GM12878 (cell line): ENCODE measurements at regions not wholly inside any gene's neighbourhood (a gene's known extent, or its start where the extent isn't known, plus 50 kb on each side); places are given as distances from the start of the nearest gene placed in this dataset.

Experiments used
- ATAC-seq: fragments of 200-7000 bp; cut with Tn5 transposase; 3 replicates; pipeline ENCODE4 v1.9.1; 2020; ENCODE audit warnings: mild to moderate bottlenecking, moderate library complexity
- BruUV-seq: library from RNA; stranded (reverse); fragments of 400-500 nt; replicated peaks from 2 replicates; lab custom pipeline; 2021; lab: Mats Ljungman, UMichigan
- CTCF ChIA-PET: fragments of 300-600 bp; sonication (Branson Sonifier 250); formaldehyde crosslinking; extraction: SDS; loops from one replicate; lab custom pipeline; 2021; ENCODE audit warnings: inconsistent platforms; lab: Yijun Ruan, JAX
- POLR2A ChIA-PET: fragments of 350-600 bp; formaldehyde crosslinking; extraction: SDS; loops from one replicate; lab custom pipeline; 2021; ENCODE audit warnings: inconsistent platforms; lab: Charles Lee
- RAD21 ChIA-PET: fragments of 300-600 bp; sonication (Branson Sonifier 250); formaldehyde crosslinking; loops from one replicate; lab custom pipeline; 2023; ENCODE audit warnings: antibody characterized with exemption; ENCODE audit not compliant: unreplicated experiment; lab: Charles Lee
- SMC1A ChIA-PET: fragments of 300-600 bp; sonication (Branson Sonifier 250); formaldehyde crosslinking; loops from one replicate; lab custom pipeline; 2023; ENCODE audit not compliant: unreplicated experiment, uncharacterized antibody; lab: Charles Lee
- DNase-seq: peaks from one replicate; pipeline ENCODE4 v3.0.0-alpha.2; 2011; ENCODE audit warnings: low read depth, low spot score
- FAIRE-seq: peaks from 3 replicates; lab custom pipeline; 2011; peaks lifted over from hg19 to GRCh38; lab: Jason Lieb, UNC
- H2AFZ ChIP-seq: 2 replicates; pipeline ENCODE4 v1.6.0; 2011; ENCODE audit warnings: low read depth, low read length, control low read depth; ENCODE audit not compliant: control insufficient read depth
- H3K27ac ChIP-seq: 2 replicates; pipeline ENCODE4 v1.5.1; 2011; ENCODE audit warnings: control low read depth; ENCODE audit not compliant: control insufficient read depth, insufficient read depth
- H3K27me3 ChIP-seq, 2 experiments: replicated peaks in 1 of 2; 2 replicates each; pipeline versions ENCODE4 v1.6.0 to v1.6.1; 2011; ENCODE audit warnings: low read length in 1 of 2; ENCODE audit not compliant: control insufficient read depth in 2 of 2, insufficient read depth in 2 of 2
- H3K36me3 ChIP-seq, 2 experiments: 2 replicates each; pipeline ENCODE4 v1.5.1; 2011; ENCODE audit warnings: low read length in 1 of 2; ENCODE audit not compliant: control insufficient read depth in 2 of 2, insufficient read depth in 2 of 2
- H3K4me1 ChIP-seq: 2 replicates; pipeline ENCODE4 v1.6.1; 2011; ENCODE audit warnings: mild to moderate bottlenecking, low read length, moderate library complexity, mixed read lengths; ENCODE audit not compliant: control insufficient read depth, insufficient read depth
- H3K4me2 ChIP-seq: 2 replicates; pipeline ENCODE4 v1.6.0; 2011; ENCODE audit warnings: control low read depth; ENCODE audit not compliant: control insufficient read depth, insufficient read depth
- H3K4me3 ChIP-seq: fragments of 200-600 bp; sonication (generic); 2 replicates; pipeline ENCODE4 v1.5.1; 2016
- H3K79me2 ChIP-seq: 2 replicates; pipeline ENCODE4 v1.6.0; 2011; ENCODE audit warnings: low read length; ENCODE audit not compliant: control insufficient read depth, insufficient read depth
- H3K9ac ChIP-seq: 2 replicates; pipeline ENCODE4 v1.8.0; 2011; ENCODE audit warnings: low read length, control low read depth, mixed read lengths; ENCODE audit not compliant: control insufficient read depth, insufficient read depth
- H3K9me3 ChIP-seq: replicated peaks from 3 replicates; pipeline ENCODE4 v1.5.1; 2011; ENCODE audit warnings: mild to moderate bottlenecking, low read length; ENCODE audit not compliant: control insufficient read depth, insufficient read depth
- H4K20me1 ChIP-seq: 2 replicates; pipeline ENCODE4 v1.6.0; 2011; ENCODE audit not compliant: control insufficient read depth, insufficient read depth
- ASH2L ChIP-seq: fragments of 300-600, 200-600 bp; sonication (generic); IDR thresholded peaks from 2 replicates; pipeline ENCODE4 v1.6.1; 2017; ENCODE audit warnings: low read depth, mild to moderate bottlenecking, borderline replicate concordance
- CEBPB ChIP-seq, 2 experiments: fragments of 150-350 bp in 1 of 2; IDR thresholded peaks; 2 replicates each; pipeline ENCODE4 v1.6.1; 2012 to 2014; ENCODE audit warnings: low read depth in 2 of 2, low read length in 2 of 2, borderline replicate concordance in 1 of 2, inconsistent platforms in 1 of 2
- CREM ChIP-seq: IDR thresholded peaks from 2 replicates; pipeline ENCODE4 v1.6.1; 2014; ENCODE audit warnings: antibody characterized with exemption, low read depth
- MYC ChIP-seq: IDR thresholded peaks from 2 replicates; pipeline ENCODE4 v1.6.1; 2011; ENCODE audit warnings: mild to moderate bottlenecking, low read length, moderate library complexity, inconsistent platforms; ENCODE audit not compliant: insufficient read depth, insufficient replicate concordance, insufficient read length, severe bottlenecking
- NFYA ChIP-seq: IDR thresholded peaks from 2 replicates; pipeline ENCODE4 v1.6.1; 2011; ENCODE audit warnings: low read depth, mild to moderate bottlenecking, low read length, improper control_type of control experiment, borderline replicate concordance
- POLR2AphosphoS2 ChIP-seq: IDR thresholded peaks from 2 replicates; pipeline ENCODE4 v1.6.1; 2011; ENCODE audit warnings: low read depth, mild to moderate bottlenecking, low read length, improper control_type of control experiment, moderate library complexity
- RELA ChIP-seq: fragments of 450-650 bp; IDR thresholded peaks from 2 replicates; pipeline ENCODE4 v1.8.0; 2014; ENCODE audit warnings: borderline replicate concordance; ENCODE audit not compliant: partially characterized antibody
- SPI1 ChIP-seq: IDR thresholded peaks from 2 replicates; pipeline ENCODE4 v1.6.1; 2011; ENCODE audit warnings: low read depth, mild to moderate bottlenecking, low read length, moderate library complexity, borderline replicate concordance; ENCODE audit not compliant: insufficient read depth
- SRF ChIP-seq, 2 experiments: IDR thresholded peaks; 2 replicates each; pipeline ENCODE4 v1.6.1; 2011; ENCODE audit warnings: low read depth in 2 of 2, low read length in 2 of 2, mild to moderate bottlenecking in 1 of 2, moderate library complexity in 1 of 2
- TARDBP ChIP-seq: IDR thresholded peaks from 2 replicates; pipeline ENCODE4 v1.6.1; 2016; ENCODE audit warnings: borderline replicate concordance
- TCF3 ChIP-seq: IDR thresholded peaks from 2 replicates; pipeline ENCODE4 v1.6.1; 2012; ENCODE audit warnings: low read depth, mild to moderate bottlenecking, low read length, borderline replicate concordance; ENCODE audit not compliant: insufficient read depth
- YY1 ChIP-seq: IDR thresholded peaks from 2 replicates; pipeline ENCODE4 v1.6.1; 2011; ENCODE audit warnings: low read depth, mild to moderate bottlenecking, low read length
- ZNF592 ChIP-seq: fragments of 450-650 bp; IDR thresholded peaks from 2 replicates; pipeline ENCODE4 v1.6.1; 2017; ENCODE audit warnings: mild to moderate bottlenecking, moderate library complexity
- WGBS: methylation state at CpG from one replicate; pipeline ENCODE4 v1.1.6; 2016; ENCODE audit warnings: low lambda C conversion rate; ENCODE audit not compliant: insufficient replicate concordance, insufficient coverage; ENCODE audit errors: missing lambda C conversion rate; 5-methylcytosine and 5-hydroxymethylcytosine counted together
- in situ Hi-C: fragments of 300-500 bp; cut with MboI; formaldehyde crosslinking; loops from 9 replicates; pipeline ENCODE4 v1.14.3; 2018; ENCODE audit warnings: mixed read lengths
- intact Hi-C: fragments of 100-400 bp; cut with micrococcal nuclease; formaldehyde crosslinking; loops from one replicate; pipeline ENCODE4 v1.14.2; 2022; ENCODE audit not compliant: unreplicated experiment
- TF ChIP-seq, protein P1 (sequence below): fragments of 450-650 bp; formaldehyde crosslinking; IDR thresholded peaks from 2 replicates; pipeline ENCODE4 v1.4.0; 2020; ENCODE audit warnings: mild to moderate bottlenecking, moderate library complexity

- no peak for TF ChIP-seq ZNF592
- TF ChIP-seq MYC, result no peak
- TF ChIP-seq RELA, result no peak
Observed at GRCh38 chr18:64539847-64540246, 391.0 kb upstream of the LINC00305 start (continued).

GRCh38 chr18:64528646-64529045 lies 379.8 kb upstream of the LINC00305 start:
- BruUV-seq, result no TSS peak
- H3K9me3 ChIP-seq, result no peaks in the 10 kb centered on the region
- DNase-seq, result no peak
- H3K27me3 ChIP-seq, result no peaks in the 10 kb centered on the region
- H3K79me2 ChIP-seq, result no peaks in the 10 kb centered on the region
- no peak overlapping the region for H3K4me2 ChIP-seq
- ChIA-PET CTCF (no interaction called here), SMC1A (no interaction called here), RAD21 (no interaction called here), POLR2A (no interaction called here)
- H4K20me1 ChIP-seq, result no peaks in the 10 kb centered on the region
- ATAC-seq, result no peak
- TF ChIP-seq NFYA, result no peak
- no peak for TF ChIP-seq YY1
- TF ChIP-seq, protein P1, sequence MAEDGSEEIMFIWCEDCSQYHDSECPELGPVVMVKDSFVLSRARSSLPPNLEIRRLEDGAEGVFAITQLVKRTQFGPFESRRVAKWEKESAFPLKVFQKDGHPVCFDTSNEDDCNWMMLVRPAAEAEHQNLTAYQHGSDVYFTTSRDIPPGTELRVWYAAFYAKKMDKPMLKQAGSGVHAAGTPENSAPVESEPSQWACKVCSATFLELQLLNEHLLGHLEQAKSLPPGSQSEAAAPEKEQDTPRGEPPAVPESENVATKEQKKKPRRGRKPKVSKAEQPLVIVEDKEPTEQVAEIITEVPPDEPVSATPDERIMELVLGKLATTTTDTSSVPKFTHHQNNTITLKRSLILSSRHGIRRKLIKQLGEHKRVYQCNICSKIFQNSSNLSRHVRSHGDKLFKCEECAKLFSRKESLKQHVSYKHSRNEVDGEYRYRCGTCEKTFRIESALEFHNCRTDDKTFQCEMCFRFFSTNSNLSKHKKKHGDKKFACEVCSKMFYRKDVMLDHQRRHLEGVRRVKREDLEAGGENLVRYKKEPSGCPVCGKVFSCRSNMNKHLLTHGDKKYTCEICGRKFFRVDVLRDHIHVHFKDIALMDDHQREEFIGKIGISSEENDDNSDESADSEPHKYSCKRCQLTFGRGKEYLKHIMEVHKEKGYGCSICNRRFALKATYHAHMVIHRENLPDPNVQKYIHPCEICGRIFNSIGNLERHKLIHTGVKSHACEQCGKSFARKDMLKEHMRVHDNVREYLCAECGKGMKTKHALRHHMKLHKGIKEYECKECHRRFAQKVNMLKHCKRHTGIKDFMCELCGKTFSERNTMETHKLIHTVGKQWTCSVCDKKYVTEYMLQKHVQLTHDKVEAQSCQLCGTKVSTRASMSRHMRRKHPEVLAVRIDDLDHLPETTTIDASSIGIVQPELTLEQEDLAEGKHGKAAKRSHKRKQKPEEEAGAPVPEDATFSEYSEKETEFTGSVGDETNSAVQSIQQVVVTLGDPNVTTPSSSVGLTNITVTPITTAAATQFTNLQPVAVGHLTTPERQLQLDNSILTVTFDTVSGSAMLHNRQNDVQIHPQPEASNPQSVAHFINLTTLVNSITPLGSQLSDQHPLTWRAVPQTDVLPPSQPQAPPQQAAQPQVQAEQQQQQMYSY (CRISPR knock-in tag), result no peak
- TF ChIP-seq TARDBP, result no peak
- TF ChIP-seq SRF (IDR thresholded peaks at IDR 0.05; ENCODE audit: low read depth in 2 of 2, low read length in 2 of 2), result no peak
- TF ChIP-seq POLR2AphosphoS2, result no peak
- TF ChIP-seq CEBPB (IDR thresholded peaks at IDR 0.05; ENCODE audit: borderline replicate concordance in 1 of 2, low read depth in 2 of 2, low read length in 2 of 2), result no peak
- no peak for TF ChIP-seq CREM
- TF ChIP-seq SPI1, result no peak
- no peak for TF ChIP-seq TCF3
- no peak for TF ChIP-seq ASH2L
- H2AFZ ChIP-seq, result no peak overlapping the region
- intact Hi-C loops (no loop called here), in situ Hi-C loops (no loop called here)
- no peak overlapping the region for H3K27ac ChIP-seq
- no peak for FAIRE-seq
- no peaks in the 10 kb centered on the region for H3K36me3 ChIP-seq
- H3K4me1 ChIP-seq, result no peaks in the 10 kb centered on the region
- H3K4me3 ChIP-seq, result no peak overlapping the region
- no peak overlapping the region for H3K9ac ChIP-seq
- WGBS, result 42% methylated on average over 3 of the region's 3 CpGs
